H1 (cell line): ENCODE measurements at regions not wholly inside any gene's neighbourhood (a gene's known extent, or its start where the extent isn't known, plus 50 kb on each side); places are given as distances from the start of the nearest gene placed in this dataset.

Source experiments
- CTCF ChIA-PET: fragments of 300-600 bp; sonication (Branson Sonifier 250); formaldehyde crosslinking; loops from one replicate; lab custom pipeline; 2021; ENCODE audit not compliant: partially characterized antibody; lab: Charles Lee
- POLR2A ChIA-PET: fragments of 300-600 bp; sonication (Branson Sonifier 250); formaldehyde crosslinking; loops from one replicate; lab custom pipeline; 2021; ENCODE audit warnings: inconsistent platforms; ENCODE audit not compliant: partially characterized antibody; lab: Charles Lee
- DNase-seq, 2 experiments: peaks; one replicate each; pipeline versions ENCODE4 v3.0.0 to v3.0.0-alpha.2; 2010 to 2022; ENCODE audit warnings: low spot score in 2 of 2, low read depth in 1 of 2, mixed read lengths in 1 of 2
- FAIRE-seq: peaks from 2 replicates; lab custom pipeline; 2011; peaks lifted over from hg19 to GRCh38; lab: Jason Lieb, UNC
- H2AFZ ChIP-seq: 2 replicates; pipeline ENCODE4 v1.8.1; 2012; ENCODE audit warnings: low read length, inconsistent platforms
- H2AK5ac ChIP-seq: 2 replicates; pipeline ENCODE4 v1.6.1; 2013; ENCODE audit warnings: low read depth, low read length
- H2BK120ac ChIP-seq: replicated peaks from 2 replicates; pipeline ENCODE3; 2013; ENCODE audit warnings: low read depth, low read length, inconsistent platforms
- H2BK12ac ChIP-seq: 2 replicates; pipeline ENCODE4 v1.6.1; 2013; ENCODE audit warnings: low read depth, low read length
- H2BK15ac ChIP-seq: 2 replicates; pipeline ENCODE4 v1.6.1; 2013; ENCODE audit warnings: low read length
- H2BK20ac ChIP-seq: 2 replicates; pipeline ENCODE4 v1.6.1; 2013; ENCODE audit warnings: low read length
- H2BK5ac ChIP-seq: 2 replicates; pipeline ENCODE4 v1.6.1; 2013; ENCODE audit warnings: low read depth, low read length
- H3K14ac ChIP-seq: 2 replicates; pipeline ENCODE4 v1.6.1; 2013; ENCODE audit warnings: inconsistent platforms; ENCODE audit not compliant: insufficient read length
- H3K18ac ChIP-seq: 2 replicates; pipeline ENCODE4 v1.6.1; 2013; ENCODE audit warnings: low read length; ENCODE audit errors: extremely low read depth
- H3K23ac ChIP-seq: 2 replicates; pipeline ENCODE4 v1.6.1; 2013; ENCODE audit warnings: inconsistent platforms; ENCODE audit not compliant: insufficient read length
- H3K23me2 ChIP-seq: 2 replicates; pipeline ENCODE4 v1.6.1; 2013; ENCODE audit warnings: low read depth, low read length
- H3K27ac ChIP-seq: 2 replicates; pipeline ENCODE4 v1.6.1; 2011; ENCODE audit warnings: low read depth, low read length, inconsistent platforms
- H3K27me3 ChIP-seq, 4 experiments: replicated peaks in 1 of 4; 1 replicate in 1 of 4; 2 replicates in 3 of 4; pipeline versions ENCODE4 v1.6.1 to v1.8.1; 2011 to 2013; ENCODE audit warnings: low read length in 3 of 4, mild to moderate bottlenecking in 3 of 4, inconsistent platforms in 2 of 4, mixed read lengths in 2 of 4, moderate library complexity in 1 of 4; ENCODE audit not compliant: control insufficient read depth in 3 of 4, insufficient read depth in 3 of 4; ENCODE audit errors: extremely low read depth in 1 of 4
- H3K36me3 ChIP-seq, 4 experiments: 2 replicates each; pipeline versions ENCODE4 v1.6.1 to v1.8.1; 2011 to 2013; ENCODE audit warnings: mild to moderate bottlenecking in 4 of 4, low read length in 3 of 4, moderate library complexity in 2 of 4, control low read depth in 1 of 4, inconsistent platforms in 1 of 4; ENCODE audit not compliant: insufficient read depth in 4 of 4, control insufficient read depth in 2 of 4
- H3K4ac ChIP-seq: replicated peaks from 2 replicates; pipeline ENCODE3; 2013; ENCODE audit warnings: low read length, low read depth, mixed read lengths, inconsistent platforms; ENCODE audit not compliant: insufficient read length
- H3K4me1 ChIP-seq, 4 experiments: replicated peaks in 1 of 4; 1 replicate in 1 of 4; 2 replicates in 3 of 4; pipeline versions ENCODE4 v1.6.1 to v1.8.1; 2011 to 2013; ENCODE audit warnings: low read length in 3 of 4, inconsistent platforms in 2 of 4, mixed read lengths in 1 of 4; ENCODE audit not compliant: insufficient read depth in 4 of 4, control insufficient read depth in 3 of 4
- H3K4me2 ChIP-seq, 2 experiments: 2 replicates each; pipeline versions ENCODE4 v1.6.1 to v1.8.1; 2011 to 2013; ENCODE audit warnings: low read depth in 2 of 2, low read length in 2 of 2, control low read depth in 1 of 2, inconsistent platforms in 1 of 2, mild to moderate bottlenecking in 1 of 2; ENCODE audit not compliant: insufficient read depth in 1 of 2
- H3K4me3 ChIP-seq, 4 experiments: fragments of 200-600, 300-600 bp in 1 of 4; sonication (generic), shearing (Covaris generic), sonication (Bioruptor Twin) in 1 of 4; 2 replicates each; pipeline versions ENCODE4 v1.5.1 to v1.8.1; 2011 to 2016; ENCODE audit warnings: low read length in 4 of 4, low read depth in 3 of 4, control low read depth in 2 of 4, inconsistent platforms in 2 of 4, mild to moderate bottlenecking in 2 of 4, mixed read lengths in 1 of 4, moderate library complexity in 1 of 4; ENCODE audit not compliant: insufficient read depth in 2 of 4; ENCODE audit errors: extremely low read depth in 1 of 4
- H3K56ac ChIP-seq: replicated peaks from 2 replicates; pipeline ENCODE3; 2013; ENCODE audit warnings: low read depth, mild to moderate bottlenecking, mixed read lengths, low read length, inconsistent platforms; ENCODE audit not compliant: insufficient read length
- H3K79me1 ChIP-seq: 2 replicates; pipeline ENCODE4 v1.6.1; 2013; ENCODE audit warnings: low read depth, low read length, control low read depth
- H3K79me2 ChIP-seq, 2 experiments: 2 replicates each; pipeline versions ENCODE4 v1.6.1 to v1.8.1; 2012 to 2013; ENCODE audit warnings: low read length in 2 of 2, mild to moderate bottlenecking in 2 of 2, inconsistent platforms in 1 of 2; ENCODE audit not compliant: insufficient read depth in 2 of 2, control insufficient read depth in 1 of 2
- H3K9ac ChIP-seq, 4 experiments: replicated peaks in 1 of 4; 1 replicate in 1 of 4; 2 replicates in 3 of 4; pipeline versions ENCODE4 v1.6.1 to v1.8.1; 2011 to 2013; ENCODE audit warnings: low read depth in 3 of 4, low read length in 3 of 4, control low read depth in 2 of 4, mild to moderate bottlenecking in 2 of 4, moderate library complexity in 2 of 4, inconsistent platforms in 1 of 4; ENCODE audit errors: extremely low read depth in 1 of 4
- H3K9me3 ChIP-seq, 2 experiments: 2 replicates each; pipeline versions ENCODE4 v1.6.1 to v1.8.1; 2012 to 2013; ENCODE audit warnings: mild to moderate bottlenecking in 2 of 2, moderate library complexity in 2 of 2, control low read depth in 1 of 2, inconsistent platforms in 1 of 2, low read depth in 1 of 2, low read length in 1 of 2, mixed read lengths in 1 of 2; ENCODE audit not compliant: insufficient read depth in 2 of 2
- H4K20me1 ChIP-seq, 2 experiments: replicated peaks in 1 of 2; 2 replicates each; pipeline versions ENCODE3 to v1.8.1; 2011 to 2013; ENCODE audit warnings: inconsistent platforms in 2 of 2, low read length in 2 of 2, mild to moderate bottlenecking in 1 of 2; ENCODE audit not compliant: insufficient read depth in 2 of 2, control insufficient read depth in 1 of 2
- H4K5ac ChIP-seq: 2 replicates; pipeline ENCODE4 v1.6.1; 2013; ENCODE audit warnings: low read length, low read depth, mixed read lengths, inconsistent platforms; ENCODE audit not compliant: insufficient read length
- H4K8ac ChIP-seq: 2 replicates; pipeline ENCODE4 v1.8.0; 2013; ENCODE audit warnings: mild to moderate bottlenecking, moderate library complexity, low read length, inconsistent platforms; ENCODE audit not compliant: insufficient read depth; ENCODE audit errors: extremely low read depth
- H4K91ac ChIP-seq: replicated peaks from 2 replicates; pipeline ENCODE3; 2013; ENCODE audit warnings: low read length, mixed read lengths, inconsistent platforms; ENCODE audit not compliant: insufficient read length
- ASH2L ChIP-seq: fragments of 200-600, 300-600 bp; sonication (generic); IDR thresholded peaks from one replicate; pipeline ENCODE4 v1.7.1; 2017; ENCODE audit warnings: low read length
- BRCA1 ChIP-seq: IDR thresholded peaks from 2 replicates; pipeline ENCODE4 v1.6.1; 2012; ENCODE audit warnings: low read depth, low read length, improper control_type of control experiment
- CBX8 ChIP-seq: fragments of 300-800, 300-1000 bp; sonication (generic); IDR thresholded peaks from 2 replicates; pipeline ENCODE4 v1.7.1; 2016; ENCODE audit warnings: low read depth, low read length, borderline replicate concordance
- CTBP2 ChIP-seq: IDR thresholded peaks from 2 replicates; pipeline ENCODE4 v1.7.0; 2011; ENCODE audit warnings: borderline replicate concordance, mild to moderate bottlenecking, moderate library complexity, mixed read lengths, low read length; ENCODE audit not compliant: insufficient read depth, insufficient read length
- KDM4A ChIP-seq: IDR thresholded peaks from one replicate; pipeline ENCODE4 v1.7.1; 2012; ENCODE audit warnings: low read depth, mild to moderate bottlenecking, moderate library complexity, low read length, inconsistent platforms; ENCODE audit not compliant: severe bottlenecking
- SIX5 ChIP-seq: IDR thresholded peaks from 2 replicates; pipeline ENCODE4 v1.6.1; 2011; ENCODE audit warnings: mild to moderate bottlenecking, low read depth, low read length
- SP2 ChIP-seq: IDR thresholded peaks from 2 replicates; pipeline ENCODE4 v1.6.1; 2012; ENCODE audit warnings: mild to moderate bottlenecking, low read length, inconsistent platforms
- TAF7 ChIP-seq: optimal IDR thresholded peaks from 2 replicates; pipeline ENCODE3; 2011; ENCODE audit warnings: low read depth, mild to moderate bottlenecking, inconsistent platforms, low read length, moderate library complexity, borderline replicate concordance
- TCF12 ChIP-seq: IDR thresholded peaks from 2 replicates; pipeline ENCODE4 v1.6.1; 2011; ENCODE audit warnings: low read depth, mild to moderate bottlenecking, low read length

- Histone ChIP-seq H3K4me2 (no peak overlapping the region), H3K56ac (no peak overlapping the region), H3K79me1 (no peaks in the 10 kb centered on the region), H4K91ac (no peak overlapping the region), H2BK120ac (no peak overlapping the region), H3K4me1 (no peaks in the 10 kb centered on the region), H3K4me3 (no peak overlapping the region), H2BK20ac (no peak overlapping the region), H3K79me2 (no peaks in the 10 kb centered on the region), H3K36me3 (no peaks in the 10 kb centered on the region), H2BK12ac (no peak overlapping the region), H3K9ac (no peak overlapping the region), H3K27ac (no peak overlapping the region), H4K20me1 (no peaks in the 10 kb centered on the region), H3K4ac (no peak overlapping the region), H2BK5ac (no peak overlapping the region), H3K14ac (no peak overlapping the region), H3K23me2 (no peaks in the 10 kb centered on the region)
- POLR2A ChIA-PET = no interaction called here
- FAIRE-seq = no peak
- no peak for DNase-seq
- TF ChIP-seq CTBP2 (no peak), SP2 (no peak), ASH2L (no peak), CBX8 (no peak), KDM4A (no peak), TAF7 (no peak), SIX5 (no peak), BRCA1 (no peak), TCF12 (no peak)
- TF ChIP-seq, all 59 proteins: peak for 0
- CTCF ChIA-PET = no interaction called here
- no peak overlapping the region for H4K8ac ChIP-seq
- peaks cover 3 to 4% of the 10 kb centered on the region in 2 experiments; a peak in 2 of 4 replicates for H3K9me3 ChIP-seq
- no peak overlapping the region for H2AFZ ChIP-seq
- H3K23ac ChIP-seq = no peak overlapping the region
- no peak overlapping the region for H4K5ac ChIP-seq
- H3K27me3 ChIP-seq = no peaks in the 10 kb centered on the region
- H2BK15ac ChIP-seq = no peak overlapping the region
- no peak overlapping the region for H3K18ac ChIP-seq
- no peak overlapping the region for H2AK5ac ChIP-seq
Measured at GRCh38 chr4:23463071-23463470, 426.8 kb downstream of the PPARGC1A start.
